OCI-LY7 (cell line): ENCODE measurements at regions not wholly inside any gene's neighbourhood (a gene's known extent, or its start where the extent isn't known, plus 50 kb on each side); places are given as distances from the start of the nearest gene placed in this dataset.

Experiments
- BruUV-seq: library from RNA; stranded (reverse); fragments of 400-500 nt; replicated peaks from 2 replicates; lab custom pipeline; 2021; lab: Mats Ljungman, UMichigan
- CTCF ChIA-PET: fragments of 300-600 bp; sonication (Branson Sonifier 250); formaldehyde crosslinking; loops from one replicate; lab custom pipeline; 2022; ENCODE audit warnings: antibody characterized with exemption; ENCODE audit not compliant: unreplicated experiment; lab: Charles Lee
- POLR2A ChIA-PET: fragments of 300-600 bp; sonication (Branson Sonifier 250); formaldehyde crosslinking; loops from one replicate; lab custom pipeline; 2022; ENCODE audit warnings: antibody characterized with exemption; lab: Charles Lee
- DNase-seq: peaks from one replicate; pipeline ENCODE4 v3.0.0-alpha.2; 2015; ENCODE audit warnings: low spot score
- H2AFZ ChIP-seq: fragments of 200-600 bp; sonication (generic), shearing (Covaris generic); 2 replicates; pipeline ENCODE4 v1.6.1; 2014; ENCODE audit warnings: mild to moderate bottlenecking, antibody characterized with exemption, low read length, moderate library complexity
- H3K27ac ChIP-seq: fragments of 200-600 bp; sonication (generic); 2 replicates; pipeline ENCODE4 v1.5.1; 2014; ENCODE audit warnings: mixed run types, low read depth, mild to moderate bottlenecking, moderate library complexity, low read length, inconsistent platforms; ENCODE audit not compliant: poor library complexity, severe bottlenecking
- H3K36me3 ChIP-seq: fragments of 200-600 bp; sonication (generic); 2 replicates; pipeline ENCODE4 v1.6.1; 2014; ENCODE audit warnings: mild to moderate bottlenecking, antibody characterized with exemption, low read length, moderate library complexity, mixed read lengths; ENCODE audit not compliant: insufficient read depth
- H3K4me1 ChIP-seq: fragments of 200-600 bp; sonication (generic); 2 replicates; pipeline ENCODE4 v1.5.1; 2014; ENCODE audit warnings: mild to moderate bottlenecking, low read length; ENCODE audit not compliant: insufficient read depth, poor library complexity, severe bottlenecking
- H3K4me2 ChIP-seq: fragments of 200-600 bp; sonication (generic); 2 replicates; pipeline ENCODE4 v1.6.1; 2014; ENCODE audit warnings: mild to moderate bottlenecking, low read length
- H3K4me3 ChIP-seq: fragments of 200-600 bp; sonication (generic); 2 replicates; pipeline ENCODE4 v1.5.1; 2014; ENCODE audit warnings: mild to moderate bottlenecking, low read depth, low read length; ENCODE audit not compliant: poor library complexity, severe bottlenecking
- H3K79me2 ChIP-seq: fragments of 200-600 bp; sonication (generic); 2 replicates; pipeline ENCODE4 v1.6.1; 2016; ENCODE audit warnings: low read depth, mild to moderate bottlenecking, low read length, moderate library complexity, mixed read lengths; ENCODE audit not compliant: insufficient read depth
- H3K9me2 ChIP-seq: fragments of 200-600 bp; sonication (generic); 2 replicates; pipeline ENCODE4 v1.6.1; 2016; ENCODE audit warnings: mild to moderate bottlenecking, low read length, mixed read lengths; ENCODE audit not compliant: insufficient read depth
- H3K9me3 ChIP-seq: fragments of 200-600 bp; sonication (generic); 2 replicates; pipeline ENCODE4 v1.6.1; 2014; ENCODE audit warnings: mild to moderate bottlenecking, mixed run types, low read length, mixed read lengths
- H4K20me1 ChIP-seq: fragments of 200-600 bp; sonication (generic); 2 replicates; pipeline ENCODE4 v1.6.1; 2014; ENCODE audit warnings: mild to moderate bottlenecking, antibody characterized with exemption, low read length, moderate library complexity, mixed read lengths; ENCODE audit not compliant: insufficient read depth
- EZH2phosphoT487 ChIP-seq: fragments of 200-600 bp; sonication (generic); IDR thresholded peaks from 2 replicates; pipeline ENCODE4 v1.6.1; 2018; ENCODE audit warnings: low read depth, borderline replicate concordance, mild to moderate bottlenecking, mixed run types, antibody characterized with exemption, low read length, moderate library complexity, mixed read lengths
- intact Hi-C: fragments of 100-400 bp; cut with micrococcal nuclease; formaldehyde crosslinking; loops from one replicate; pipeline ENCODE4 v1.10.0; 2022; ENCODE audit not compliant: unreplicated experiment
- TF ChIP-seq, protein P1 (sequence below): fragments of 200-600 bp; sonication (generic); conservative IDR thresholded peaks from 2 replicates; pipeline ENCODE4 v1.5.1; 2014; ENCODE audit warnings: mild to moderate bottlenecking, antibody characterized with exemption, low read length, moderate library complexity, mixed read lengths

DNA sequence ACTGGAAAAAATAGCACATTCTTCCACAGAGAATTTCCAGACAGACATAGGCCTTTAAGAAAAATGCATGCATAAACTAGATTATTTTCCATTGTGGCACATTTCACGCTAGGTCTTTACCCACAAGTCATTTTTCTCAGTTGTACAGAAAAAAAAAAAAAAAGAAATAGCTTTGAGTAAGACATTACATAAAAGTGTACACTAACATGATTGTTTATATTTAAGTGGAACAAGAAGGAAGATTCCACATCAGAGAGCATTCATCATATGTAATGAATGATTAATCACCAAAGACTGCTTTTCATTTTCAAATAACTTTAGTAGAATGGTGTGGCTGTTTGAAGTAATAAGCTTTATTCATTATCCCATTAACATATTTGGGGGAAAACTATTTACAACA is 1270.2 kb upstream of the AGA start:
- intact Hi-C loops: no loop called here
- TF ChIP-seq, protein P1, sequence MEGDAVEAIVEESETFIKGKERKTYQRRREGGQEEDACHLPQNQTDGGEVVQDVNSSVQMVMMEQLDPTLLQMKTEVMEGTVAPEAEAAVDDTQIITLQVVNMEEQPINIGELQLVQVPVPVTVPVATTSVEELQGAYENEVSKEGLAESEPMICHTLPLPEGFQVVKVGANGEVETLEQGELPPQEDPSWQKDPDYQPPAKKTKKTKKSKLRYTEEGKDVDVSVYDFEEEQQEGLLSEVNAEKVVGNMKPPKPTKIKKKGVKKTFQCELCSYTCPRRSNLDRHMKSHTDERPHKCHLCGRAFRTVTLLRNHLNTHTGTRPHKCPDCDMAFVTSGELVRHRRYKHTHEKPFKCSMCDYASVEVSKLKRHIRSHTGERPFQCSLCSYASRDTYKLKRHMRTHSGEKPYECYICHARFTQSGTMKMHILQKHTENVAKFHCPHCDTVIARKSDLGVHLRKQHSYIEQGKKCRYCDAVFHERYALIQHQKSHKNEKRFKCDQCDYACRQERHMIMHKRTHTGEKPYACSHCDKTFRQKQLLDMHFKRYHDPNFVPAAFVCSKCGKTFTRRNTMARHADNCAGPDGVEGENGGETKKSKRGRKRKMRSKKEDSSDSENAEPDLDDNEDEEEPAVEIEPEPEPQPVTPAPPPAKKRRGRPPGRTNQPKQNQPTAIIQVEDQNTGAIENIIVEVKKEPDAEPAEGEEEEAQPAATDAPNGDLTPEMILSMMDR: no peak
- no peak for TF ChIP-seq EZH2phosphoT487
- DNase-seq: no peak
- no peaks in the 10 kb centered on the region for H4K20me1 ChIP-seq
- H3K4me3 ChIP-seq: no peak overlapping the region
- no peaks in the 10 kb centered on the region for H3K36me3 ChIP-seq
- H3K79me2 ChIP-seq: no peaks in the 10 kb centered on the region
- no peak overlapping the region for H2AFZ ChIP-seq
- H3K4me2 ChIP-seq: no peak overlapping the region
- no TSS peak for BruUV-seq
- POLR2A ChIA-PET: interaction anchor here (0.6 kb wide), 1 partner anchor 57 kb away, joined by 3 read pairs; no protein-coding TSS in a partner anchor
- H3K27ac ChIP-seq: no peak overlapping the region
- H3K9me2 ChIP-seq: no peaks in the 10 kb centered on the region
- CTCF ChIA-PET: no interaction called here
- no peaks in the 10 kb centered on the region for H3K9me3 ChIP-seq
- H3K4me1 ChIP-seq: no peaks in the 10 kb centered on the region

DNA sequence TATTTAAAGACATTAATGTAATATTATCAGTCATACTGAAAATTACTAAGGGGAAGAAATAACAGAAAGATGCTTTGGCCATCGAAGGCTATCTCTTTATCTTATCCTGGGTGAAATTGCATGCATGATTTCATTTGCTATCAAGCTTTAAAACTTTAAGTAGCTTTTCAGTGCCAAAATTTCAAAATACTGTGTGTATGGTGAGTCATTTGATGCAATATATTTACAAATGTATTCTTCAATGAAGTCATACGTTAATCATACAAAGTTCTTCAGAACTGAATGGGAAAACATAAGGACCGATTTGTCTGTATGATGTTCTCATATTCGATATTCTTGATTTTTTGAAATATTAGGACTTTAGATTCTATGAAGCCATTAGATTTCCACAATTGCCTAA is 1295.8 kb upstream of the AGA start:
- no TSS peak for BruUV-seq
- H4K20me1 ChIP-seq: no peaks in the 10 kb centered on the region
- H3K9me3 ChIP-seq: no peaks in the 10 kb centered on the region
- no peak overlapping the region for H2AFZ ChIP-seq
- H3K4me3 ChIP-seq: no peak overlapping the region
- H3K4me1 ChIP-seq: no peaks in the 10 kb centered on the region
- no peak overlapping the region for H3K4me2 ChIP-seq
- ChIA-PET CTCF (no interaction called here), POLR2A (interaction anchor here (1.0 kb wide), 1 partner anchor 15 kb away, joined by 6 read pairs; no protein-coding TSS in a partner anchor)
- intact Hi-C loops: no loop called here
- H3K9me2 ChIP-seq: no peaks in the 10 kb centered on the region
- no peak overlapping the region for H3K27ac ChIP-seq
- no peak for DNase-seq
- no peaks in the 10 kb centered on the region for H3K36me3 ChIP-seq
- TF ChIP-seq EZH2phosphoT487: no peak
- TF ChIP-seq, protein P1: no peak
- H3K79me2 ChIP-seq: no peaks in the 10 kb centered on the region

GRCh38 chr4:178745203-178745602 is 1303.0 kb upstream of the AGA start:
- intact Hi-C loops: no loop called here

More at GRCh38 chr4:178745203-178745602, 1303.0 kb upstream of the AGA start:
- no peak overlapping the region for H3K27ac ChIP-seq
- H3K36me3 ChIP-seq: no peaks in the 10 kb centered on the region
- H3K9me3 ChIP-seq: no peaks in the 10 kb centered on the region
- no peaks in the 10 kb centered on the region for H4K20me1 ChIP-seq
- H3K4me2 ChIP-seq: no peak overlapping the region
- ChIA-PET CTCF (no interaction called here), POLR2A (no interaction called here)
- no peak overlapping the region for H2AFZ ChIP-seq
- no TSS peak for BruUV-seq
- no peak for TF ChIP-seq EZH2phosphoT487
- TF ChIP-seq, protein P1: no peak
- H3K4me1 ChIP-seq: no peaks in the 10 kb centered on the region
- no peak overlapping the region for H3K4me3 ChIP-seq
- no peaks in the 10 kb centered on the region for H3K79me2 ChIP-seq
- no peak for DNase-seq
- H3K9me2 ChIP-seq: no peaks in the 10 kb centered on the region
